ENCODE measurements at regions not wholly inside any gene's neighbourhood (a gene's known extent, or its start where the extent isn't known, plus 50 kb on each side); places are given as distances from the start of the nearest gene placed in this dataset.

DNA sequence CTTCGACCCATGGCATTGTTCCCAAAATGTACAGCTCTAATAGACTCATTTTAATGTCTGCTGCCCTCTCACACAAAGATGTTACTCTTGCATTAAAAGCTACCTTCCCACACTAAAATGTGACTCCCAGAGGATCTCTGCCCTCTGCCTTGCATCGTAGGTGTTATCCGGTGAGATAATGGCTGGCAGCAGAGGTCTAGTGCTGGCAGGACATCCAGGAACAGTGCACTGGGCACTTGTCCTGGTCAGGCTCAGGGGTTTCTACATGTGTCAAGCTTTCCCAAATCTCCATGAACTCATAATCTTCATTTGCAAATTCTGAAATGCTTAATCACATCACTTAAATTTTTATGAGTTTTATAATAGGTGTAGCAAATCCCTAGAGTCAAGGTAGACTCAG, 310.6 kb downstream of the LRRIQ3 start:
- Histone ChIP-seq H3K36me3 (no peaks in the 10 kb centered on the region), H3K4me1 (no peaks in the 10 kb centered on the region), H3K27ac (no peak overlapping the region), H3K4me3 (no peak overlapping the region), H3K9me3 (no peaks in the 10 kb centered on the region), H3K27me3 (no peaks in the 10 kb centered on the region)
- intact Hi-C loops (cut with DNase I; ENCODE audit: low total_unique reads): no loop called here
- no peak for DNase-seq
- WGBS, 5 donors: 61 to 83% (median 76%) methylated on average over 3 of the region's 3 CpGs
- TF ChIP-seq POLR2A (IDR thresholded peaks at IDR 0.05): no peak
- TF ChIP-seq EP300 (IDR thresholded peaks at IDR 0.05): no peak
- TF ChIP-seq POLR2AphosphoS5 (IDR thresholded peaks at IDR 0.05): no peak
- TF ChIP-seq, protein P1, sequence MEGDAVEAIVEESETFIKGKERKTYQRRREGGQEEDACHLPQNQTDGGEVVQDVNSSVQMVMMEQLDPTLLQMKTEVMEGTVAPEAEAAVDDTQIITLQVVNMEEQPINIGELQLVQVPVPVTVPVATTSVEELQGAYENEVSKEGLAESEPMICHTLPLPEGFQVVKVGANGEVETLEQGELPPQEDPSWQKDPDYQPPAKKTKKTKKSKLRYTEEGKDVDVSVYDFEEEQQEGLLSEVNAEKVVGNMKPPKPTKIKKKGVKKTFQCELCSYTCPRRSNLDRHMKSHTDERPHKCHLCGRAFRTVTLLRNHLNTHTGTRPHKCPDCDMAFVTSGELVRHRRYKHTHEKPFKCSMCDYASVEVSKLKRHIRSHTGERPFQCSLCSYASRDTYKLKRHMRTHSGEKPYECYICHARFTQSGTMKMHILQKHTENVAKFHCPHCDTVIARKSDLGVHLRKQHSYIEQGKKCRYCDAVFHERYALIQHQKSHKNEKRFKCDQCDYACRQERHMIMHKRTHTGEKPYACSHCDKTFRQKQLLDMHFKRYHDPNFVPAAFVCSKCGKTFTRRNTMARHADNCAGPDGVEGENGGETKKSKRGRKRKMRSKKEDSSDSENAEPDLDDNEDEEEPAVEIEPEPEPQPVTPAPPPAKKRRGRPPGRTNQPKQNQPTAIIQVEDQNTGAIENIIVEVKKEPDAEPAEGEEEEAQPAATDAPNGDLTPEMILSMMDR (IDR thresholded peaks at IDR 0.05): no peak

GRCh38 chr1:73886716-73887115, 311.3 kb downstream of the LRRIQ3 start:
- TF ChIP-seq, protein P1 (IDR thresholded peaks at IDR 0.05): no peak
- TF ChIP-seq POLR2A (IDR thresholded peaks at IDR 0.05) (no peak), POLR2AphosphoS5 (IDR thresholded peaks at IDR 0.05) (no peak), EP300 (IDR thresholded peaks at IDR 0.05) (no peak)
- 56 to 71% (median 71%) methylated on average over 2 of the region's 2 CpGs for WGBS, 5 donors
- intact Hi-C loops (cut with DNase I; ENCODE audit: low total_unique reads): no loop called here

GRCh38 chr1:73874806-73875205, 323.2 kb downstream of the LRRIQ3 start:
- H3K36me3 ChIP-seq: no peaks in the 10 kb centered on the region
- intact Hi-C loops (cut with DNase I; ENCODE audit: low total_unique reads): no loop called here
- DNase-seq: no peak
- no peaks in the 10 kb centered on the region for H3K27me3 ChIP-seq
- no peak overlapping the region for H3K4me3 ChIP-seq
- H3K9me3 ChIP-seq: no peaks in the 10 kb centered on the region
- TF ChIP-seq POLR2A (IDR thresholded peaks at IDR 0.05) (no peak), EP300 (IDR thresholded peaks at IDR 0.05) (no peak)
- TF ChIP-seq, protein P1 (IDR thresholded peaks at IDR 0.05): no peak
- H3K27ac ChIP-seq: no peak overlapping the region
- WGBS, 5 donors: 53 to 88% (median 65%) methylated on average over 1 of the region's 1 CpG
- H3K4me1 ChIP-seq: no peaks in the 10 kb centered on the region

More at GRCh38 chr1:73886716-73887115, 311.3 kb downstream of the LRRIQ3 start:
- DNase-seq: no peak
- Histone ChIP-seq H3K4me1 (no peaks in the 10 kb centered on the region), H3K9me3 (no peaks in the 10 kb centered on the region), H3K36me3 (no peaks in the 10 kb centered on the region), H3K4me3 (no peak overlapping the region), H3K27ac (no peak overlapping the region), H3K27me3 (no peaks in the 10 kb centered on the region)

DNA sequence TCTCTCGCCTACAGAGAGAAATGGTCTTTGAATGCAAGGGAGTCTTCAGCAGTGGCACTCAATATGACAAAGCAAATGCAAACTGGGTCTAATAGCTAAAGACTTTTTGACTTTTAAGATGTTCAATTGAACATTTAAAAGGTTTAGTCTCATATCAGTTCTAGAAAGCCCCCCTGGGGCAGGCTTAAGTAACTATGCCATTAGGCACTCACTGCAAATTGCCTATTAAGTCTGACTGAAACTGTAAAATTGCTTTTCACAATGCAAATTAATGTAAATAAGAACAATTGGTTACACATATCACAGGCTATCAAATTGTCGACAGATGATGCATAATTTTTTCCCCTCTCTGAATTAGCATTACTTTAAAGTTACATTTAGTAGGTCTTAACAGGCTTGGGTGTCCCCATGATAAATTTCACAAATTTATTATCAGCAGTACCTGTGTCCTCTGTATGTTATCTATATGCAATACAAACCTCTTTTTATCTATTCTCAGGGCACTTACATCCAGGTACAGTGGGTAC, 329.1 kb downstream of the LRRIQ3 start:
- whole genome bisulfite sequencing, 5 donors: 81 to 92% (median 84%) methylated on average over 2 of the region's 2 CpGs
- TF ChIP-seq POLR2AphosphoS5 (IDR thresholded peaks at IDR 0.05) (no peak), EP300 (IDR thresholded peaks at IDR 0.05) (no peak), POLR2A (IDR thresholded peaks at IDR 0.05) (no peak)
- TF ChIP-seq, protein P1 (IDR thresholded peaks at IDR 0.05): no peak
- DNase-seq: no peak
- Histone ChIP-seq H3K4me1 (no peaks in the 10 kb centered on the region), H3K27ac (no peak overlapping the region), H3K4me3 (no peak overlapping the region), H3K27me3 (no peaks in the 10 kb centered on the region), H3K36me3 (no peaks in the 10 kb centered on the region), H3K9me3 (no peaks in the 10 kb centered on the region)
- intact Hi-C loops (cut with DNase I; ENCODE audit: low total_unique reads): no loop called here
